ENCODE measurements at regions not wholly inside any gene's neighbourhood (a gene's known extent, or its start where the extent isn't known, plus 50 kb on each side); places are given as distances from the start of the nearest gene placed in this dataset.

GRCh38 chr18:11553098-11553940 lies 56.1 kb upstream of the SLC35G4 start:
- H3K4me3 ChIP-seq (ENCODE audit: low read depth, low read length), result no peak overlapping the region
- no peaks in the 10 kb centered on the region for H3K4me1 ChIP-seq (ENCODE audit: control insufficient read depth, insufficient read depth, low read length)
- no peak overlapping the region for H3K27ac ChIP-seq (ENCODE audit: low read depth, low read length)
- H3K9me3 ChIP-seq (ENCODE audit: control insufficient read depth, insufficient read depth, low read length), result no peaks in the 10 kb centered on the region
- no peak overlapping the region for H3K9ac ChIP-seq (ENCODE audit: low read depth, low read length)
- no peaks in the 10 kb centered on the region for H3K36me3 ChIP-seq (ENCODE audit: control insufficient read depth, insufficient read depth, low read length)
- H3K27me3 ChIP-seq (ENCODE audit: control insufficient read depth, insufficient read depth, low read length), result no peaks in the 10 kb centered on the region

GRCh38 chr18:11548916-11549551 lies 60.4 kb upstream of the SLC35G4 start:
- Histone ChIP-seq H3K4me1 (ENCODE audit: control insufficient read depth, insufficient read depth, low read length) (no peaks in the 10 kb centered on the region), H3K27me3 (ENCODE audit: control insufficient read depth, insufficient read depth, low read length) (no peaks in the 10 kb centered on the region), H3K9me3 (ENCODE audit: control insufficient read depth, insufficient read depth, low read length) (peaks cover 7% of the 10 kb centered on the region), H3K36me3 (ENCODE audit: control insufficient read depth, insufficient read depth, low read length) (no peaks in the 10 kb centered on the region), H3K9ac (ENCODE audit: low read depth, low read length) (no peak overlapping the region), H3K27ac (ENCODE audit: low read depth, low read length) (no peak overlapping the region), H3K4me3 (ENCODE audit: low read depth, low read length) (no peak overlapping the region)

GRCh38 chr18:11548396-11548795 lies 61.0 kb upstream of the SLC35G4 start:
- Histone ChIP-seq H3K27me3 (ENCODE audit: control insufficient read depth, insufficient read depth, low read length) (no peaks in the 10 kb centered on the region), H3K9ac (ENCODE audit: low read depth, low read length) (no peak overlapping the region), H3K27ac (ENCODE audit: low read depth, low read length) (no peak overlapping the region), H3K36me3 (ENCODE audit: control insufficient read depth, insufficient read depth, low read length) (no peaks in the 10 kb centered on the region), H3K4me3 (ENCODE audit: low read depth, low read length) (no peak overlapping the region), H3K4me1 (ENCODE audit: control insufficient read depth, insufficient read depth, low read length) (no peaks in the 10 kb centered on the region), H3K9me3 (ENCODE audit: control insufficient read depth, insufficient read depth, low read length) (peaks cover 10% of the 10 kb centered on the region)

GRCh38 chr18:11544060-11544633 lies 65.2 kb upstream of the SLC35G4 start:
- H3K27me3 ChIP-seq (ENCODE audit: control insufficient read depth, insufficient read depth, low read length), result no peaks in the 10 kb centered on the region
- H3K4me3 ChIP-seq (ENCODE audit: low read depth, low read length), result no peak overlapping the region
- peaks cover 11% of the 10 kb centered on the region for H3K9me3 ChIP-seq (ENCODE audit: control insufficient read depth, insufficient read depth, low read length)
- H3K27ac ChIP-seq (ENCODE audit: low read depth, low read length), result no peak overlapping the region
- no peaks in the 10 kb centered on the region for H3K36me3 ChIP-seq (ENCODE audit: control insufficient read depth, insufficient read depth, low read length)
- H3K4me1 ChIP-seq (ENCODE audit: control insufficient read depth, insufficient read depth, low read length), result peaks cover 6% of the 10 kb centered on the region
- no peak overlapping the region for H3K9ac ChIP-seq (ENCODE audit: low read depth, low read length)

- Histone ChIP-seq H3K9ac (ENCODE audit: low read depth, low read length) (no peak overlapping the region), H3K27me3 (ENCODE audit: control insufficient read depth, insufficient read depth, low read length) (no peaks in the 10 kb centered on the region), H3K36me3 (ENCODE audit: control insufficient read depth, insufficient read depth, low read length) (no peaks in the 10 kb centered on the region), H3K9me3 (ENCODE audit: control insufficient read depth, insufficient read depth, low read length) (peaks cover 11% of the 10 kb centered on the region), H3K4me3 (ENCODE audit: low read depth, low read length) (no peak overlapping the region), H3K4me1 (ENCODE audit: control insufficient read depth, insufficient read depth, low read length) (peaks cover 6% of the 10 kb centered on the region), H3K27ac (ENCODE audit: low read depth, low read length) (no peak overlapping the region)
Observed at GRCh38 chr18:11541179-11541578, 68.2 kb upstream of the SLC35G4 start.

GRCh38 chr18:11533942-11534496 lies 75.4 kb upstream of the SLC35G4 start:
- no peaks in the 10 kb centered on the region for H3K27me3 ChIP-seq (ENCODE audit: control insufficient read depth, insufficient read depth, low read length)
- H3K4me3 ChIP-seq (ENCODE audit: low read depth, low read length), result no peak overlapping the region
- no peak overlapping the region for H3K9ac ChIP-seq (ENCODE audit: low read depth, low read length)
- H3K4me1 ChIP-seq (ENCODE audit: control insufficient read depth, insufficient read depth, low read length), result no peaks in the 10 kb centered on the region
- no peaks in the 10 kb centered on the region for H3K36me3 ChIP-seq (ENCODE audit: control insufficient read depth, insufficient read depth, low read length)
- H3K27ac ChIP-seq (ENCODE audit: low read depth, low read length), result no peak overlapping the region
- no peaks in the 10 kb centered on the region; the same call in 1 of the 2 replicates for H3K9me3 ChIP-seq (ENCODE audit: control insufficient read depth, insufficient read depth, low read length)

GRCh38 chr18:11533513-11533890 lies 75.9 kb upstream of the SLC35G4 start:
- Histone ChIP-seq H3K9ac (ENCODE audit: low read depth, low read length) (no peak overlapping the region), H3K27ac (ENCODE audit: low read depth, low read length) (no peak overlapping the region), H3K27me3 (ENCODE audit: control insufficient read depth, insufficient read depth, low read length) (no peaks in the 10 kb centered on the region), H3K36me3 (ENCODE audit: control insufficient read depth, insufficient read depth, low read length) (no peaks in the 10 kb centered on the region), H3K4me1 (ENCODE audit: control insufficient read depth, insufficient read depth, low read length) (no peaks in the 10 kb centered on the region), H3K4me3 (ENCODE audit: low read depth, low read length) (no peak overlapping the region), H3K9me3 (ENCODE audit: control insufficient read depth, insufficient read depth, low read length) (no peaks in the 10 kb centered on the region; the same call in 1 of the 2 replicates)

GRCh38 chr18:11532758-11533512 lies 76.5 kb upstream of the SLC35G4 start:
- H3K27me3 ChIP-seq (ENCODE audit: control insufficient read depth, insufficient read depth, low read length), result no peaks in the 10 kb centered on the region
- no peak overlapping the region for H3K4me3 ChIP-seq (ENCODE audit: low read depth, low read length)
- no peaks in the 10 kb centered on the region for H3K36me3 ChIP-seq (ENCODE audit: control insufficient read depth, insufficient read depth, low read length)
- H3K9ac ChIP-seq (ENCODE audit: low read depth, low read length), result no peak overlapping the region
- H3K4me1 ChIP-seq (ENCODE audit: control insufficient read depth, insufficient read depth, low read length), result no peaks in the 10 kb centered on the region
- no peaks in the 10 kb centered on the region; the same call in 1 of the 2 replicates for H3K9me3 ChIP-seq (ENCODE audit: control insufficient read depth, insufficient read depth, low read length)
- no peak overlapping the region for H3K27ac ChIP-seq (ENCODE audit: low read depth, low read length)

GRCh38 chr18:11529081-11529480 lies 80.3 kb upstream of the SLC35G4 start:
- no peak overlapping the region for H3K4me3 ChIP-seq (ENCODE audit: low read depth, low read length)
- H3K9me3 ChIP-seq (ENCODE audit: control insufficient read depth, insufficient read depth, low read length), result no peaks in the 10 kb centered on the region
- no peak overlapping the region for H3K9ac ChIP-seq (ENCODE audit: low read depth, low read length)
- H3K4me1 ChIP-seq (ENCODE audit: control insufficient read depth, insufficient read depth, low read length), result no peaks in the 10 kb centered on the region
- H3K36me3 ChIP-seq (ENCODE audit: control insufficient read depth, insufficient read depth, low read length), result no peaks in the 10 kb centered on the region
- no peaks in the 10 kb centered on the region for H3K27me3 ChIP-seq (ENCODE audit: control insufficient read depth, insufficient read depth, low read length)
- H3K27ac ChIP-seq (ENCODE audit: low read depth, low read length), result no peak overlapping the region

GRCh38 chr18:11526675-11527074 lies 82.7 kb upstream of the SLC35G4 start:
- Histone ChIP-seq H3K4me3 (ENCODE audit: low read depth, low read length) (no peak overlapping the region), H3K9me3 (ENCODE audit: control insufficient read depth, insufficient read depth, low read length) (no peaks in the 10 kb centered on the region), H3K36me3 (ENCODE audit: control insufficient read depth, insufficient read depth, low read length) (no peaks in the 10 kb centered on the region), H3K27me3 (ENCODE audit: control insufficient read depth, insufficient read depth, low read length) (no peaks in the 10 kb centered on the region), H3K27ac (ENCODE audit: low read depth, low read length) (no peak overlapping the region), H3K4me1 (ENCODE audit: control insufficient read depth, insufficient read depth, low read length) (no peaks in the 10 kb centered on the region), H3K9ac (ENCODE audit: low read depth, low read length) (no peak overlapping the region)
